ENCODE measurements at regions not wholly inside any gene's neighbourhood (a gene's known extent, or its start where the extent isn't known, plus 50 kb on each side); places are given as distances from the start of the nearest gene placed in this dataset.

- no peaks in the 10 kb centered on the region for H3K27me3 Mint-ChIP-seq (ENCODE audit: insufficient read depth)
- H3K4me1 Mint-ChIP-seq (ENCODE audit: low read depth), result no peaks in the 10 kb centered on the region
- H3K27ac Mint-ChIP-seq, result no peak overlapping the region
- no peak overlapping the region for H3K4me3 Mint-ChIP-seq
- peaks cover 12% of the 10 kb centered on the region; the same call in 1 of the 2 replicates for H3K9me3 Mint-ChIP-seq
- no peak for TF ChIP-seq CTCF (IDR thresholded peaks at IDR 0.05)
- no peaks in the 10 kb centered on the region for H3K36me3 Mint-ChIP-seq (ENCODE audit: low read depth)
- no peak for DNase-seq
These were observed 169.4 kb downstream of the RPL10L start for GRCh38 chr14:46482200-46482599.

DNA sequence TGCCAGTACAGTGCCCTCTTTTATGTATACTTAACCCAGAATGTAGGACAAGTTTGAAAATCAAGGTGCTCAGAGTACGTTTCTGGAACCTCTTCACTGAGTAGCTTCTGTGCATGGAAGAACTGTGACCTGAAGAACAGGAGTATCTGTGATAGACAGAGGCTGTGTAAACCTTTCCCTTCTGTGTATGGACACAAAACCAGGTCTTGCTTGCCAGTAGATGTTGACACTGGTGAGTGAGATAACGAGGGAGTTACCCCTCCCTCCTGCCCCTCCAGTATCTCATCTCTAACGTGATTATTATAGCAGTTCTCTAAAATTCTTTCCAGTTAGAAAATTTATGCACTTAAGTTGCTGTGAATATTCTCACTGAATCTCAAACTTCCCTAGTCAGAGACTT, 170.8 kb downstream of the RPL10L start:
- no peak overlapping the region for H3K4me3 Mint-ChIP-seq
- H3K9me3 Mint-ChIP-seq, result peaks cover 7% of the 10 kb centered on the region; the same call in 1 of the 2 replicates
- H3K36me3 Mint-ChIP-seq (ENCODE audit: low read depth), result no peaks in the 10 kb centered on the region
- H3K27me3 Mint-ChIP-seq (ENCODE audit: insufficient read depth), result no peaks in the 10 kb centered on the region
- TF ChIP-seq CTCF (IDR thresholded peaks at IDR 0.05), result no peak
- no peak for DNase-seq
- H3K27ac Mint-ChIP-seq, result no peak overlapping the region
- H3K4me1 Mint-ChIP-seq (ENCODE audit: low read depth), result no peaks in the 10 kb centered on the region

DNA sequence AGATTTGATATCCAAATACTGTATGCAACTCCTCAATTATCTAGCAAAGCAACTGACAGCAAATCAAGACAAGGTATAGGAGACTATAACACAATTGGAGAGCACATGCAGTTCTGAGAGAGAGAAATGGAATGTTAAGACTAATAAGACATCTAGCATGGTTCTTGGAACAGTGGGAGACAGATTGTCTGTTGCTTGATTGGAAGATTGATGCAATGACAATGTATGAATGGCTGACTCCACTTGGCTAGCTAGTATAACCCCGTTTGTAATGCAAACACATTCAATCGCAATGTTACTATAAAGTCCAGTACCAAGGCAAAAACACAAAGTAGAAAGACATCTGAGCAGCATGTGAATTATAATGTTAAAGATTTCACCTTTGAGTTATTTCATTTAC, 179.3 kb downstream of the RPL10L start:
- H3K4me1 Mint-ChIP-seq (ENCODE audit: low read depth), result no peaks in the 10 kb centered on the region
- H3K27me3 Mint-ChIP-seq (ENCODE audit: insufficient read depth), result no peaks in the 10 kb centered on the region
- no peaks in the 10 kb centered on the region for H3K36me3 Mint-ChIP-seq (ENCODE audit: low read depth)
- no peak for DNase-seq
- H3K4me3 Mint-ChIP-seq, result no peak overlapping the region
- no peak for TF ChIP-seq CTCF (IDR thresholded peaks at IDR 0.05)
- H3K9me3 Mint-ChIP-seq, result peaks cover 1% of the 10 kb centered on the region; the same call in 1 of the 2 replicates
- H3K27ac Mint-ChIP-seq, result no peak overlapping the region

GRCh38 chr14:46464341-46464740, 187.2 kb downstream of the RPL10L start:
- no peak for DNase-seq
- Mint-ChIP-seq H3K27me3 (ENCODE audit: insufficient read depth) (no peaks in the 10 kb centered on the region; the same call in 1 of the 2 replicates), H3K36me3 (ENCODE audit: low read depth) (no peaks in the 10 kb centered on the region), H3K27ac (no peak overlapping the region), H3K9me3 (peaks cover 21% of the 10 kb centered on the region), H3K4me1 (ENCODE audit: low read depth) (no peaks in the 10 kb centered on the region), H3K4me3 (no peak overlapping the region)
- TF ChIP-seq CTCF (IDR thresholded peaks at IDR 0.05), result no peak

DNA sequence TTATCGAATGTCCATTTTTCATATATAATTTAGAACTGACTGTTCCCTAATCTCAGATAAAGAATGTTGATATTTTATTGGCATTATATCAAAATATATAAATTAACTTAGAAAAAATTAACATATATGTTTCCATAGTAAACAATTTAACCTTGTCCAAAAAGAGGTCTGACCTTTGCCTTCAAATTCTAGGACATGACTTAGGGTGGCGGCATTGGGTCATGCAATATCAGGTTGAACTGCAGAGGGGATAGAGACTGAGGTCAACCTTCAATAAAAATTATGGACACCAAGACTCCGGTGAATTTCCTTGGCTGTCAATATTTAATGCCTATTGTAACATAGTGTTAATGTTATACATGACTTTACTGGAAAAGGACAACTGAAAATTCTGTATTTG, 199.8 kb downstream of the RPL10L start:
- no peaks in the 10 kb centered on the region for H3K36me3 Mint-ChIP-seq (ENCODE audit: low read depth)
- H3K27ac Mint-ChIP-seq, result no peak overlapping the region
- no peak for DNase-seq
- no peaks in the 10 kb centered on the region for H3K27me3 Mint-ChIP-seq (ENCODE audit: insufficient read depth)
- H3K9me3 Mint-ChIP-seq, result peaks cover 9% of the 10 kb centered on the region
- no peak overlapping the region for H3K4me3 Mint-ChIP-seq
- H3K4me1 Mint-ChIP-seq (ENCODE audit: low read depth), result no peaks in the 10 kb centered on the region
- TF ChIP-seq CTCF (IDR thresholded peaks at IDR 0.05), result no peak

DNA sequence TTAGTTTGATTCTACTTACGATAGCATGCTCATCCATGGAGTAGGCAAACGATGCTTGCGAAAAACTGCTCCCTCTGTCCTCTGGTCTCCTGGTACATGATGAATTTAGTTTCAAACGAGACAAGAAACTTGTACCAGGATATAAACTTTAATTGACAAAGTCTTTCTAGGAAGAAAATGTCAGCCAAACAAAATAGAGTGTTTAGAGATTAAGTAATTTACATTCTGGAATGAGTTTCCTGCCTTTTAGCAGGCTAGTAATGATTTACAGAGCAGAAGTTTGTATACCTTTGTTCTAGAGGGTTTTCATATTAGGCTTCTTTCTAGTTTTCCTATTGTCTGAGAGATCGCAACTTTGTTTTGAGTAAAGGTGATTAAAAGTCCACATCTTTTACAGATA, 206.9 kb downstream of the RPL10L start:
- no peaks in the 10 kb centered on the region for H3K4me1 Mint-ChIP-seq (ENCODE audit: low read depth)
- DNase-seq, result no peak
- no peak for TF ChIP-seq CTCF (IDR thresholded peaks at IDR 0.05)
- H3K4me3 Mint-ChIP-seq, result no peak overlapping the region
- no peak overlapping the region for H3K27ac Mint-ChIP-seq
- peaks cover under 1% of the 10 kb centered on the region; the same call in 1 of the 2 replicates for H3K27me3 Mint-ChIP-seq (ENCODE audit: insufficient read depth)
- peaks cover 41% of the 10 kb centered on the region for H3K9me3 Mint-ChIP-seq
- H3K36me3 Mint-ChIP-seq (ENCODE audit: low read depth), result 0 out of 2 replicates have a peak, but pooled peaks cover 3% of the 10 kb centered on the region

All from HFFc6 (cell line).